Ecto neural progenitor cell (in vitro differentiated cells): ENCODE measurements at regions not wholly inside any gene's neighbourhood (a gene's known extent, or its start where the extent isn't known, plus 50 kb on each side); places are given as distances from the start of the nearest gene placed in this dataset.

Experiments used
- DNase-seq: peaks from one replicate; pipeline ENCODE4 v3.0.0-alpha.2; 2018; ENCODE audit warnings: low spot score

- DNase-seq = no peak
Observed at GRCh38 chr2:172329416-172329773, 98.0 kb upstream of the ITGA6 start.

DNA sequence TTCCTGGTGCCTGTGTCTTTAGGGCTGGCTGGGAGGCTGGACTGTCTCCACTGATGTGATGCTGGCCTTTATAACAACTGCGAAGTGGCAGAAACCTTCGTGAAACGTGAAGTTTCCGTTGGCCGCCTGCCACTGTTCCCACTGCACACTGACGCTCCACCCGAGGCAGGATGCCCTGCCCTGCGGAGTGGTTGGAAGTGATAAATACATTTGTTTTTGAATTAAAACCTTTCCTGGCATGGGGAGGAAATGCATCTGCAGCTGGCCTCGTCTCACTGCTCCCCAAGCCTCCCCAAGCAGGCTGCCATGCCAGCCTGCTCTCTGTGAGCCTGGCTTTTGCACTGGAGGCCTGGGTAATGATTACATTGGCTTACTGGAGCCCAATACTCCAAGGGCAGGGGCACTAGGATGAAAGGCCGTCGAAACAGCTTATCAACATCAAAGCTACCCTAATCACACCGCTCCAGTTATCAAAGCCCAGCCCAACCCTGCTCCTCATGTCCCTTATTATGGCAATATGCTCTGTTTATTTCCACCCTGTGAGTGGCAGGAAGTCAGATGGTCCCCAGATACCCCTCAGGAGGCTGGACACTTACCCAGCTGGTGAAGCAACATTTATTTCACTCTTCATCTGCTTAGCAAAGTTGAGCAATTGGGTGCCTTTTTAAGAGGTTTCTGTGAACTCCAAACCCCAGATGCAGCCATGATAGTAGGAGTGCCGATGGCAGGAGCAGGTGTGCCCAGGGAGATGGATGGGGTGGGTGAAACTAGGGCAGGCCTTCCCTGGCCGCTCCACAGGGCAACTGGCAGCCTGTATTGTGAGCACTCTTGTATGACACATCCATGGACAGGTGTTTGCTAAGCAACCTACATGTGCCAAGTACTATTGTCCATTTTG, 97.4 kb upstream of the ITGA6 start:
- DNase-seq = no peak

GRCh38 chr2:172332507-172332906, 94.9 kb upstream of the ITGA6 start:
- DNase-seq = no peak

- no peak for DNase-seq
Observed at GRCh38 chr2:172333235-172333977, 94.0 kb upstream of the ITGA6 start.

- no peak for DNase-seq
Observed at GRCh38 chr2:172333978-172334330, 93.4 kb upstream of the ITGA6 start.

DNA sequence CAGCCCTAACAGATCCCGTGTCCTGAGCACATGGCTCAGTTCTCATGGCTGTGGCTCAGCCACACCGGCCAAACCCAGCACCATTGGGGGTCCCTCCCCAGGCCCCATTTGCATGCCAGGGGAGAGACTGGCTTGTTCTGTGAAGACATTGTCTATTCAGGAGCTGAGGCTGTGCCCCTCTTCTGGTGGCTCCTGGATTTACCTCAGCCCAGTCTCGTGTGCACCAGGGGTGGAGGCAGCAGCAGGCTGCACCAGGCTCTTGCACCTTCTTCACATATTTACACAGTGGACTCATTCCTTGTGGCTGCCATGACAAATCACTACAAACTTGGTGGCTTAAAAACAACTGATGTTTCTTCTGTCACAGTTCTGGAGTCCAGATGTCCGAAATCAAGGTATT, 92.4 kb upstream of the ITGA6 start:
- DNase-seq = no peak

GRCh38 chr2:172335736-172336135, 91.7 kb upstream of the ITGA6 start:
- DNase-seq = no peak

DNA sequence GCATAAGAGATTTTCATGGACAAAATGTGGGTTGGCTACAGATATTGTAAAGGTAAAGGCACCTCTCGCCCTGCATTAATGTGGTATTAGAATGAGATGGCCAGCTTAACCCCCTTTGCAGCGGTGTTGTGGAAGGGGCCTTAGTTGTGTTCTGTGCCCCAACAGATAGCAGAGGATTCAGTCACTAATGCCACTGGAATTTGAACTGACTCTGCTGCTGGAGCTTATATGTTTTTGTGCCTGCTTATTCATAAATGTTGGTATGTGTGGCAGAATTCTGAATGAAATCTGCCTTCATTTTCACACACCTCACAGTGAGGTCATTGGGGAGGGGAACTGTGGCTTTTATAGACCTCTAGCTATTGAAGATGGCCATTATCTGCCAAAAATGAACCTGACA, 90.7 kb upstream of the ITGA6 start:
- DNase-seq = no peak

GRCh38 chr2:172339371-172340010, 87.9 kb upstream of the ITGA6 start:
- no peak for DNase-seq

- DNase-seq = no peak
Observed at GRCh38 chr2:172340394-172340793, 87.0 kb upstream of the ITGA6 start.

DNA sequence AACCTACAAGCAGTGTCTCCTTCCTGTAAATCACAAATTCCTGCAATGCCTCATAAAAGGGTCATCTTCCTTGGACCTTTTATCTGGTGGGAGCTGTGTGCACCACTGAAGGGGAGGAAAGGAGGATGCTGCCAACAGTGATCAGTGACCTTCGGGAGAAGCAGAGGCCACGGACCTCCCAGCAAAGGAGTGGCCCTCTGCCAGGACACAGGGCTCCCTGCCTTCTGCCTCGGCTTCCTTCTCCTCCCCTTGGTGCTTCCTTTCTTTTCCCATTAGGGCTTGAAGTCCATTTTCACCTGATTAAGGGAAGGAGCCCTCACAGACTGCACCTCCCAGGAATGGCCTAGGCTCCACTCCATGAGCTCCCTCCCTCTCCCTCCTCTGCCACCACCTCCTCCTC, 85.3 kb upstream of the ITGA6 start:
- DNase-seq = no peak

DNA sequence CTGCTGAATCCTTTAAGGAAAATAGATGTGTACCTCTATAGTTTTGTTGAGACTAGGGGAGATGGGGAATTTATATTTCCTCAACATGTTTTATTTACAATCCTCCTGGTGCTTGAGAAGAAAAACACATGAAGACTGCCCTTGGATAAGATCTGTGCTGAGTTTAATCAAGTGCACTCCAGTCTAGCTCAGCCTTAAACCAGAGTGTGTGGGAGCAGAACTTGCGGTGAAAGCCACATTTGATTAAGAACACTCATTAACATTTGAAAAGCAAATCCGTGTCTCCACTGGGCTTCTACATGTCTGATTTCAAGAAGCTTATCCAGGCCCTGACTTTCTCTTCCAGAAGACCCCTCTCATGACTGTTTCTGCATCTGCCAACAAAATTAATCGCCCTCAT, 84.8 kb upstream of the ITGA6 start:
- DNase-seq = no peak

- DNase-seq = no peak
Observed at GRCh38 chr2:172344159-172344558, 83.2 kb upstream of the ITGA6 start.

DNA sequence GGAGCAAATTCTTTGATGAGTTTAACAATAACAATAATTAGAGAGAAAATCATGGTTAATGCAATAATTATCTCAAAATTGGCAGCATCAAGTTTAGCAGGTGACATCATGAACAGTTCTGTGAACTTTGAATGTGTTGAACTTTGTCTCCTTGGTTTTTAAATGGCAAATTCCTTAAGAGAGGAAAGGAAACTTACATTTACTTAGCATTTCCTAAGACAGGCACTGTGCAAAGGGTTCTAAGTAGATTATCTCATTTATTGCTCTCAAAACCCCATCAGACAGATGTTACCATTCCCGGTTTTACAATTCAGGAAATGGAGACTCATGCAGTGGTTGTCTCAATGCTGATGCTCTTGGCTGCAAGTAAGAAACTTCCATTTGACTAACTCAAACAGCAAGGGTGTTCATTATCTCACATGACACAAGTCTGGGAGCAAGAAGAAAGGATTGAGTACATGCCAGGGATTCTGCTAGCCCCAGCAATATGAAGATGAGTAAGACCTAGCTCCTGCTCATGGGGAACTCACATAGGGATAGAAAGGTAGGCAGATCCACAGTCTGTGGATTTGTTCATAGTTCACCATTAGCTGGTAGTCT, 81.3 kb upstream of the ITGA6 start:
- DNase-seq = no peak

DNA sequence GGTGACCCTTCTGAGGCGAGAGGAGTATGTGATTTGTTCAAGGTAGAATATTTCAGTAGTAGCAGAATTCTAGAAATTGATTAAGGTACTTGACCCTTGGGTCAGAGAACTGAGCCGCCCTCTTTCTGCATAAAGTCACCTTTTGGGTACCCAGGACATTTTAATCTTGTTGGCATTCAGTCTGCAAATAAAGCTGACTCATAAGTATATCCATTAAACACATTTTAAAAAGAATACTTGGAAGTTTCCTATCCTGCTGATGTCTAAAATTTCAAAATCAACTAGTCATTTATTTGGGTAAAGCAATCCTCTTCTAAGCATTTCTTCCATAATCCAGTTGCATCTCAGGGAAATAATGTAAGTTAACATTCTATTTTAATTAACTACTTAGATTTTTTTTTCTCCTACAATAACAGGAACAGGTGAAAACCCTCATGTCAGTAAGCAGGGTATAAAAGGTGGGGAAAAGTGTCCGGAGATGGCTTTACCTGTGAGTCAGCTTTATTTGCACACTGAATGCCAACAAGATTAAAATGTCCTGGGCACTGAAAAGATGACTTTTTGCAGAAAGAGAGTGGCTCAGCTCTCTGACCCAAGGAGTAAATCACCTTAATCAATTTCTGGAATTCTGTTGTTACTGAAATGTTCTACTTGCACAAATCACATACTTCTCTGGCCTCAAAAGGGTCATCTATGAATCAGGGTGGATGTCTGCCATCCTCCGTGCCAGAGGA, 78.7 kb upstream of the ITGA6 start:
- DNase-seq = no peak

GRCh38 chr2:172350839-172351479, 76.4 kb upstream of the ITGA6 start:
- no peak for DNase-seq

DNA sequence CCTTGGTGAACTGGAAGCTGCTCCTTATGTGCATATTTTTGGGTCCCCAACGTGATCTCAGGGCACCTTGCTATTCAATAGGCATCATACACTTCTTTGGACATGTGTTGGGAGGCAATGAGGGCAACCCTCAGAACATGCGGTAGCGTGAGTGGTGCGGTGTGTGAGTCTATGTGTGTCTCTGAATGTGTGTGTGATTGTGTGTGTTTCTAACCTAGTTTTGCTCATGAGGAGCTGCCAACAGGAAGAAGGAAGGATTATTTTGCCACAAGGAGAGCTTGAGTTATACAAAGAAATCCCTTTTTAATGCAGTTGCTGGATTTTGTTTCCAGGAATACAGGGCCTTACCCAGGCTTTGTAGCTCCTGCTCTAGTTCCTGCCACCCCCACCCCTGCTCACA, 75.8 kb upstream of the ITGA6 start:
- DNase-seq = no peak

- DNase-seq = no peak
Observed at GRCh38 chr2:172354347-172354746, 73.0 kb upstream of the ITGA6 start.

DNA sequence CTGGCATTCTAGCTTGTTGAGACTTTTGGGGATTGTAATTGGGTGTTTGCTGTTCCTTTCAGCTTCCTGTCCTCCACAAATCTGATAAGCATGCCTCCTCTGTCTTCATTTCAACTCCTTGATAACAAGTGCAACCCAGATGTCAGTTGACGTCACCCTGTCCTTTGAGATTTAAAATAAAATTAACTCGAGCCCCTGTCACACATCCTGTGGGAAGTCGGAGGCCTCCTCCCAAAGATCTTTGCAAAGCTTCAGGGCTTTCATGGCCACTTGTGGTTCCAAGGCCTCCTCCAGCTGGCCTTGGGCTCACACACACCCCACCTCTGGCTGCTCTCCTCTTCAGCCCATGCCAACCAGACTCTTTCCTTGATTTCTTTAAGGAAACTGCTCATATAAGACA, 69.9 kb upstream of the ITGA6 start:
- DNase-seq = no peak

- no peak for DNase-seq
Observed at GRCh38 chr2:172358691-172359556, 68.5 kb upstream of the ITGA6 start.

GRCh38 chr2:172361360-172361759, 66.0 kb upstream of the ITGA6 start:
- no peak for DNase-seq
